Fibroblast of villous mesenchyme (primary cell): ENCODE measurements at regions not wholly inside any gene's neighbourhood (a gene's known extent, or its start where the extent isn't known, plus 50 kb on each side); places are given as distances from the start of the nearest gene placed in this dataset.

Source experiments
- DNase-seq: peaks from one replicate; pipeline ENCODE4 v3.0.0-alpha.2; 2010; ENCODE audit warnings: low read depth
- H3K4me3 ChIP-seq: 2 replicates; pipeline ENCODE4 v1.5.1; 2011; ENCODE audit warnings: low read depth, mild to moderate bottlenecking, low read length
- CTCF ChIP-seq: IDR thresholded peaks from 2 replicates; pipeline ENCODE4 v1.5.1; 2012; ENCODE audit warnings: low read depth, mild to moderate bottlenecking, low read length; ENCODE audit not compliant: insufficient read depth

- no peak overlapping the region for H3K4me3 ChIP-seq
- no peak for TF ChIP-seq CTCF
- DNase-seq, result peak; percentile 80
Measured at GRCh38 chr9:134496413-134497282, 145.0 kb upstream of the COL5A1 start.

GRCh38 chr9:134497283-134497860 is 144.2 kb upstream of the COL5A1 start:
- H3K4me3 ChIP-seq, result no peak overlapping the region
- DNase-seq, result no peak
- TF ChIP-seq CTCF, result no peak

DNA sequence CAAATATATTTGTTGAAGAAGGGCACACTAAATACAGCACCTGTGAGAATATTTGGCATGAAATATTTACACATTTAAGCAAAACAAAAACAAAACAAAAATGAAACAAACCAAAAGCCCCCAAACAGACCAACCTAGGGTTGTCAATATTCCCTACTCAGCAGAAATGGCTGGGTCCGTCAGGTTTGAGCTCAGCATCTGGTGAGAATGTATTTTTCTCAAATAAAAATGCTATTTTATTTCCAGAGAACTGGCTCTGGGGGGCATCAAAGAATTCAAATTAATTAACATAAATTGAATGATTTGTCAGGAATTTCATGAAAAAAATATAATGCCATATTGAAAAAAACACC is 142.8 kb upstream of the COL5A1 start:
- H3K4me3 ChIP-seq, result no peak overlapping the region
- TF ChIP-seq CTCF, result no peak
- no peak for DNase-seq

DNA sequence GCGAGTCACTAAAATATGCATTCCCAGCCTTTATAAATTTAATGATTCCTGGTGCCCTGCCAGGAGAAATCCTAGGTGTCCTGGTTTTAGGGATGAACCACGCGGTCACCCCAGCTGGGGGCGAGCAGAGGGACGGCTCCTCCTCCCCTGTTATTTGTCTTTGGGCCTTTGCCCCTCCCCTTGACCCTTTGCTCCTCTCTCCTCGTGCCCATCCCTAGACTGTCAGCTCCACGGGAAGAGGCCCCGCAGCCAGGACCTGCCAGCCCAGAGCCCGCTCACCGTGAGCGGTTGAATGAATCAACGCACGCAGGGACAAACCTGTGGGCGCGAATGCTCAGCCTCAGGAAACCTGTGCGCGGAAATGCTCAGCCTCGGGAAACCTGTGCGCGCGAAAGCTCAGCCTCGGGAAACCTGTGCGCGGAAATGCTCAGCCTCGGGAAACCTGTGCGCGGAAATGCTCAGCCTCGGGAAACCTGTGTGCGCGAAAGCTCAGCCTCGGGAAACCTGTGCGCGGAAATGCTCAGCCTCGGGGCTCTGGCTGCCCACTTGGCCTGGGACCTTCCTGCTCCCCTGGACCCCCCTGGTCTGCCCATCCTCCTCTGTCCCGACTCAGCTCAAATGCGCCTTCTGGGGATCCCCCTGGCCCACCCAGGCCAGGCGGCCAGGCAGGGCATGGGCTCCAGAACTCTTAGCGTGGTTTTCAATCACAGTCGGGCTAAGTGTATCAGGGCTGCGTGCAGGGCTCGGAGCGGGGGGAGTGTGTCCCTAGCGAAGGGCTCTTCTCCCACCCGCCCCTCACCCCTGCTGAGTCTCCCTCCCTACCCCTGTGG is 140.5 kb upstream of the COL5A1 start:
- H3K4me3 ChIP-seq, result no peak overlapping the region
- DNase-seq, result no peak
- TF ChIP-seq CTCF, result no peak

DNA sequence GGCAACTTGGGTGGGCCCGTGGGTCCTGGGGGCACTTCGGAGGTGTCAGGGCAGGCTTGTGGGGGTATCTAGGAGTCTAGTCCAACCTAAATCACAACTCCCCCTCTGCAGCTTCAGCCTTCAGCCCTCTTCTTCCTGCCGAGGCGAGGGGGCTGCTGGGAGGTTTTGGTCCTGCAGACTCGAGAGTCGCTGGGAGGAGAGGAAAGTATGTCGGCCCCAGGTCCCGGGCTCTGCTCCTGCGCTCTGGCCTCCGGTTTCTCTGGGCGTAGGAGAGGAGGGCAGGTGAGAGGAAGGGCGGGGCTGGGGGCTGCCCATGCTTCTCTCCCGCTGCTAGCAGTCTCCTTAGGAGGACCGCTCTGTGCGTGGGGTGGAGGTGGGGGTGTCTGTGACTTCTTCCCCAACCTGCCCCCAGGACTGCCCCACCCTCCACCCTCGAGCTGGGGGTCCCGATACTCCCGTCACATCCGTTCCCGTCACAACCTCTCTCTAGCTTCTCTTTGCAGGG is 139.8 kb upstream of the COL5A1 start:
- no peak overlapping the region for H3K4me3 ChIP-seq
- no peak for DNase-seq
- no peak for TF ChIP-seq CTCF

GRCh38 chr9:134502266-134502791 is 139.3 kb upstream of the COL5A1 start:
- no peak overlapping the region for H3K4me3 ChIP-seq
- TF ChIP-seq CTCF, result no peak
- no peak for DNase-seq
